Parathyroid adenoma (tissue), 2 donors: ENCODE measurements at regions not wholly inside any gene's neighbourhood (a gene's known extent, or its start where the extent isn't known, plus 50 kb on each side); places are given as distances from the start of the nearest gene placed in this dataset.

Source experiments
- H2AFZ ChIP-seq: fragments of 300-600 bp; sonication (generic); one replicate; pipeline ENCODE4 v1.7.0; 2017; ENCODE audit warnings: antibody characterized with exemption, mild to moderate bottlenecking
- H3K27ac ChIP-seq: fragments of 300-600 bp; sonication (generic); one replicate; pipeline ENCODE4 v1.7.0; 2017
- H3K27me3 ChIP-seq: fragments of 300-600 bp; sonication (generic); one replicate; pipeline ENCODE4 v1.7.0; 2017; ENCODE audit warnings: low read length; ENCODE audit not compliant: control insufficient read depth, insufficient read depth
- H3K36me3 ChIP-seq: fragments of 300-600 bp; sonication (generic); one replicate; pipeline ENCODE4 v1.7.0; 2017; ENCODE audit warnings: low read length; ENCODE audit not compliant: control insufficient read depth, insufficient read depth
- H3K4me1 ChIP-seq: fragments of 300-600 bp; sonication (generic); one replicate; pipeline ENCODE4 v1.7.0; 2017; ENCODE audit warnings: control low read depth
- H3K4me2 ChIP-seq: fragments of 300-600 bp; sonication (generic); one replicate; pipeline ENCODE4 v1.7.0; 2017; ENCODE audit warnings: low read length
- H3K4me3 ChIP-seq: fragments of 300-600 bp; sonication (generic); one replicate; pipeline ENCODE4 v1.7.0; 2017; ENCODE audit warnings: low read depth, low read length
- H3K79me2 ChIP-seq: fragments of 300-600 bp; sonication (generic); one replicate; pipeline ENCODE4 v1.7.0; 2017; ENCODE audit warnings: control low read depth
- H3K9ac ChIP-seq: fragments of 300-600 bp; sonication (generic); one replicate; pipeline ENCODE4 v1.7.0; 2017; ENCODE audit warnings: mild to moderate bottlenecking
- H3K9me3 ChIP-seq: fragments of 300-600 bp; sonication (generic); one replicate; pipeline ENCODE4 v1.7.0; 2017; ENCODE audit warnings: low read length; ENCODE audit not compliant: control insufficient read depth
- CTCF ChIP-seq: fragments of 300-600 bp; sonication (generic); IDR thresholded peaks from one replicate; pipeline ENCODE4 v1.7.0; 2017; ENCODE audit warnings: antibody characterized with exemption, mild to moderate bottlenecking
- donor health status: primary hyperparathyroidism.

GRCh38 chr16:60438894-60439293, 1597.3 kb downstream of the CDH8 start:
- TF ChIP-seq CTCF: no peak
- no peak overlapping the region for H3K4me2 ChIP-seq
- H3K27me3 ChIP-seq: no peaks in the 10 kb centered on the region
- H3K9ac ChIP-seq: no peak overlapping the region
- no peaks in the 10 kb centered on the region for H3K4me1 ChIP-seq
- H3K36me3 ChIP-seq: no peaks in the 10 kb centered on the region
- no peak overlapping the region for H3K4me3 ChIP-seq
- no peak overlapping the region for H3K27ac ChIP-seq
- H3K79me2 ChIP-seq: no peaks in the 10 kb centered on the region
- H2AFZ ChIP-seq: no peak overlapping the region
- no peaks in the 10 kb centered on the region for H3K9me3 ChIP-seq

- Histone ChIP-seq H2AFZ (no peak overlapping the region), H3K9me3 (no peaks in the 10 kb centered on the region), H3K79me2 (no peaks in the 10 kb centered on the region), H3K4me2 (no peak overlapping the region), H3K4me3 (no peak overlapping the region), H3K27ac (no peak overlapping the region), H3K27me3 (no peaks in the 10 kb centered on the region), H3K36me3 (no peaks in the 10 kb centered on the region), H3K4me1 (no peaks in the 10 kb centered on the region), H3K9ac (no peak overlapping the region)
- TF ChIP-seq CTCF: no peak
Observed at GRCh38 chr16:60432472-60432871, 1603.8 kb downstream of the CDH8 start.

GRCh38 chr16:60419859-60420258, 1616.4 kb downstream of the CDH8 start:
- H3K79me2 ChIP-seq: no peaks in the 10 kb centered on the region
- H3K4me3 ChIP-seq: no peak overlapping the region
- no peaks in the 10 kb centered on the region for H3K36me3 ChIP-seq
- H3K27ac ChIP-seq: no peak overlapping the region
- H3K27me3 ChIP-seq: no peaks in the 10 kb centered on the region
- no peak overlapping the region for H3K4me2 ChIP-seq
- no peak overlapping the region for H3K9ac ChIP-seq
- no peaks in the 10 kb centered on the region for H3K9me3 ChIP-seq
- no peak overlapping the region for H2AFZ ChIP-seq
- no peaks in the 10 kb centered on the region for H3K4me1 ChIP-seq
- TF ChIP-seq CTCF: no peak

- no peaks in the 10 kb centered on the region for H3K27me3 ChIP-seq
- H3K9ac ChIP-seq: no peak overlapping the region
- TF ChIP-seq CTCF: no peak
- no peaks in the 10 kb centered on the region for H3K9me3 ChIP-seq
- no peaks in the 10 kb centered on the region for H3K79me2 ChIP-seq
- no peaks in the 10 kb centered on the region for H3K4me1 ChIP-seq
- H3K4me2 ChIP-seq: no peak overlapping the region
- no peak overlapping the region for H3K4me3 ChIP-seq
- no peak overlapping the region for H3K27ac ChIP-seq
- no peak overlapping the region for H2AFZ ChIP-seq
- no peaks in the 10 kb centered on the region for H3K36me3 ChIP-seq
Observed at GRCh38 chr16:60414613-60415012, 1621.6 kb downstream of the CDH8 start.

GRCh38 chr16:60413969-60414368, 1622.3 kb downstream of the CDH8 start:
- H3K27ac ChIP-seq: no peak overlapping the region
- no peak overlapping the region for H3K4me3 ChIP-seq
- H2AFZ ChIP-seq: no peak overlapping the region
- no peaks in the 10 kb centered on the region for H3K4me1 ChIP-seq
- no peaks in the 10 kb centered on the region for H3K9me3 ChIP-seq
- no peak for TF ChIP-seq CTCF
- no peaks in the 10 kb centered on the region for H3K36me3 ChIP-seq
- no peaks in the 10 kb centered on the region for H3K27me3 ChIP-seq
- no peaks in the 10 kb centered on the region for H3K79me2 ChIP-seq
- H3K9ac ChIP-seq: no peak overlapping the region
- H3K4me2 ChIP-seq: no peak overlapping the region
